ENCODE measurements at regions not wholly inside any gene's neighbourhood (a gene's known extent, or its start where the extent isn't known, plus 50 kb on each side); places are given as distances from the start of the nearest gene placed in this dataset.

GRCh38 chr9:96130970-96131369 is 171.0 kb downstream of the HSD17B3 start:
- TF ChIP-seq NFIC (IDR thresholded peaks at IDR 0.05), result no peak
- TF ChIP-seq MAX (IDR thresholded peaks at IDR 0.05), result no peak
- TF ChIP-seq TEAD4 (IDR thresholded peaks at IDR 0.05), result no peak
- no peak for TF ChIP-seq EGR1 (IDR thresholded peaks at IDR 0.05)
- TF ChIP-seq EP300 (IDR thresholded peaks at IDR 0.05; ENCODE audit: borderline replicate concordance), result no peak
- TF ChIP-seq TAF1 (IDR thresholded peaks at IDR 0.05; ENCODE audit: low read depth), result no peak
- no peak for TF ChIP-seq ZBTB7A (IDR thresholded peaks at IDR 0.05; ENCODE audit: low read depth)
- TF ChIP-seq RAD21 (IDR thresholded peaks at IDR 0.05; ENCODE audit: low read depth), result no peak
- TF ChIP-seq, protein P1, sequence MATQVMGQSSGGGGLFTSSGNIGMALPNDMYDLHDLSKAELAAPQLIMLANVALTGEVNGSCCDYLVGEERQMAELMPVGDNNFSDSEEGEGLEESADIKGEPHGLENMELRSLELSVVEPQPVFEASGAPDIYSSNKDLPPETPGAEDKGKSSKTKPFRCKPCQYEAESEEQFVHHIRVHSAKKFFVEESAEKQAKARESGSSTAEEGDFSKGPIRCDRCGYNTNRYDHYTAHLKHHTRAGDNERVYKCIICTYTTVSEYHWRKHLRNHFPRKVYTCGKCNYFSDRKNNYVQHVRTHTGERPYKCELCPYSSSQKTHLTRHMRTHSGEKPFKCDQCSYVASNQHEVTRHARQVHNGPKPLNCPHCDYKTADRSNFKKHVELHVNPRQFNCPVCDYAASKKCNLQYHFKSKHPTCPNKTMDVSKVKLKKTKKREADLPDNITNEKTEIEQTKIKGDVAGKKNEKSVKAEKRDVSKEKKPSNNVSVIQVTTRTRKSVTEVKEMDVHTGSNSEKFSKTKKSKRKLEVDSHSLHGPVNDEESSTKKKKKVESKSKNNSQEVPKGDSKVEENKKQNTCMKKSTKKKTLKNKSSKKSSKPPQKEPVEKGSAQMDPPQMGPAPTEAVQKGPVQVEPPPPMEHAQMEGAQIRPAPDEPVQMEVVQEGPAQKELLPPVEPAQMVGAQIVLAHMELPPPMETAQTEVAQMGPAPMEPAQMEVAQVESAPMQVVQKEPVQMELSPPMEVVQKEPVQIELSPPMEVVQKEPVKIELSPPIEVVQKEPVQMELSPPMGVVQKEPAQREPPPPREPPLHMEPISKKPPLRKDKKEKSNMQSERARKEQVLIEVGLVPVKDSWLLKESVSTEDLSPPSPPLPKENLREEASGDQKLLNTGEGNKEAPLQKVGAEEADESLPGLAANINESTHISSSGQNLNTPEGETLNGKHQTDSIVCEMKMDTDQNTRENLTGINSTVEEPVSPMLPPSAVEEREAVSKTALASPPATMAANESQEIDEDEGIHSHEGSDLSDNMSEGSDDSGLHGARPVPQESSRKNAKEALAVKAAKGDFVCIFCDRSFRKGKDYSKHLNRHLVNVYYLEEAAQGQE (IDR thresholded peaks at IDR 0.05; ENCODE audit: low read depth), result no peak

All from Ishikawa (cell line).